ENCODE measurements at regions not wholly inside any gene's neighbourhood (a gene's known extent, or its start where the extent isn't known, plus 50 kb on each side); places are given as distances from the start of the nearest gene placed in this dataset.

DNA sequence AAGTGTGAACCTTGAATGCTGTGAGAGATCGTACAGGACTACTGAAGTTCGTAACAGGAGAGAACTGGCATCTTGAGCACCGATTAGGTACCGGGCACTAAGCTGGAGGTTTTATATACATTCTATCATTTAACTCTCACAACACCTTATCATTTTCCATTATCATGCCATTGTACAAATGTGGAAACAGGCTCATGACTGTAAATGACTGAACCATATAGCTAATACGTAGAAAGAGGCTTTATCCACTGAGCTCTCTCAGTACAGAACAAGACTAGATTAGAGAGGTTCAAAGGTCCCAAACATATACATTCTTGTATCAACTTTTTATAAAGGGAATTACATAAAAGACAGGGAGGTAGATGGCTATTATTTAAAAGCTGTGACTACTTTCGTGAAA, 130.6 kb downstream of the CEP57L1 start:
- TF ChIP-seq, protein P1, sequence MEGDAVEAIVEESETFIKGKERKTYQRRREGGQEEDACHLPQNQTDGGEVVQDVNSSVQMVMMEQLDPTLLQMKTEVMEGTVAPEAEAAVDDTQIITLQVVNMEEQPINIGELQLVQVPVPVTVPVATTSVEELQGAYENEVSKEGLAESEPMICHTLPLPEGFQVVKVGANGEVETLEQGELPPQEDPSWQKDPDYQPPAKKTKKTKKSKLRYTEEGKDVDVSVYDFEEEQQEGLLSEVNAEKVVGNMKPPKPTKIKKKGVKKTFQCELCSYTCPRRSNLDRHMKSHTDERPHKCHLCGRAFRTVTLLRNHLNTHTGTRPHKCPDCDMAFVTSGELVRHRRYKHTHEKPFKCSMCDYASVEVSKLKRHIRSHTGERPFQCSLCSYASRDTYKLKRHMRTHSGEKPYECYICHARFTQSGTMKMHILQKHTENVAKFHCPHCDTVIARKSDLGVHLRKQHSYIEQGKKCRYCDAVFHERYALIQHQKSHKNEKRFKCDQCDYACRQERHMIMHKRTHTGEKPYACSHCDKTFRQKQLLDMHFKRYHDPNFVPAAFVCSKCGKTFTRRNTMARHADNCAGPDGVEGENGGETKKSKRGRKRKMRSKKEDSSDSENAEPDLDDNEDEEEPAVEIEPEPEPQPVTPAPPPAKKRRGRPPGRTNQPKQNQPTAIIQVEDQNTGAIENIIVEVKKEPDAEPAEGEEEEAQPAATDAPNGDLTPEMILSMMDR (IDR thresholded peaks at IDR 0.05) = no peak
- no peak for TF ChIP-seq POLR2A (IDR thresholded peaks at IDR 0.05)

All from adrenal gland (tissue), 5 donors.